ENCODE measurements at regions not wholly inside any gene's neighbourhood (a gene's known extent, or its start where the extent isn't known, plus 50 kb on each side); places are given as distances from the start of the nearest gene placed in this dataset. TPM values are rescaled to one million over a fixed set of nuclear protein-coding genes. Genes with fewer than 3 reads are reported as not detected.

- TF ChIP-seq YY1 (IDR thresholded peaks at IDR 0.05; ENCODE audit: low read depth, low read length) (no peak), ZNF274 (IDR thresholded peaks at IDR 0.05; ENCODE audit: borderline replicate concordance, extremely low read depth, low read length) (no peak), EP300 (IDR thresholded peaks at IDR 0.05; ENCODE audit: borderline replicate concordance in 1 of 2, low read depth in 2 of 2, low read length in 2 of 2) (no peak)
These were observed 83.2 kb downstream of the DIRAS2 start (continued) for GRCh38 chr9:90559075-90560073.

Small RNAs in the stretch of these regions (microRNA-seq; reads per million reads assigned to microRNA genes)
- gene MIR4290 (ENCODE audit: borderline microRNAs expressed in 2 of 2, borderline number of aligned reads in 2 of 2, borderline replicate concordance in 1 of 2): 0 reads per million in 2 experiments

Small RNAs in the stretch of these regions (small RNA-seq; reads per million reads assigned to genes)
- gene AL161629.2 (ENCODE audit: insufficient read depth) (not detected), gene MIR4290 (ENCODE audit: insufficient read depth) (not detected)

Measured in H1 (cell line).